HepG2 (cell line): ENCODE measurements at regions not wholly inside any gene's neighbourhood (a gene's known extent, or its start where the extent isn't known, plus 50 kb on each side); places are given as distances from the start of the nearest gene placed in this dataset.

Experiments
- ATAC-seq: fragments of 200-7000 bp; cut with Tn5 transposase; 3 replicates; pipeline ENCODE4 v1.9.1; 2020; ENCODE audit warnings: mild to moderate bottlenecking, moderate library complexity
- BruUV-seq: library from RNA; stranded (reverse); fragments of 400-500 nt; replicated peaks from 2 replicates; lab custom pipeline; 2021; lab: Mats Ljungman, UMichigan
- CTCF ChIA-PET: fragments of 300-600 bp; formaldehyde crosslinking; extraction: SDS; loops from one replicate; lab custom pipeline; 2021; ENCODE audit warnings: low total read pairs, inconsistent platforms, low intra/inter-chr PET ratio; lab: Yijun Ruan, JAX
- POLR2A ChIA-PET: fragments of 350-600 bp; sonication (Branson Sonifier 250); formaldehyde crosslinking; loops from one replicate; lab custom pipeline; 2020; ENCODE audit warnings: antibody characterized with exemption, inconsistent platforms; lab: Yijun Ruan, JAX
- DNase-seq: peaks from one replicate; pipeline ENCODE4 v3.0.0-alpha.2; 2015; ENCODE audit warnings: low spot score
- FAIRE-seq: peaks from 3 replicates; lab custom pipeline; 2011; peaks lifted over from hg19 to GRCh38; lab: Jason Lieb, UNC
- H2AFZ ChIP-seq: one replicate; pipeline ENCODE4 v1.6.1; 2011; ENCODE audit warnings: low read length, inconsistent platforms
- H3K27ac ChIP-seq: fragments of 300-600 bp; 3 replicates; pipeline ENCODE4 v1.8.0; 2011; ENCODE audit warnings: mixed run types, mild to moderate bottlenecking, mixed read lengths, low read length, inconsistent platforms; ENCODE audit not compliant: insufficient read depth; ENCODE audit errors: extremely low read length
- H3K27me3 ChIP-seq, 2 experiments: fragments of 200-600 bp in 1 of 2; 2 replicates in 1 of 2; 3 replicates in 1 of 2; pipeline versions ENCODE4 v1.6.0 to v1.8.0; 2011; ENCODE audit warnings: low read length in 2 of 2, mild to moderate bottlenecking in 2 of 2, moderate library complexity in 2 of 2, inconsistent platforms in 1 of 2; ENCODE audit not compliant: insufficient read depth in 2 of 2, control insufficient read depth in 1 of 2
- H3K36me3 ChIP-seq, 2 experiments: fragments of 200-600 bp in 1 of 2; replicated peaks in 1 of 2; 2 replicates in 1 of 2; 3 replicates in 1 of 2; pipeline versions ENCODE4 v1.5.1 to v1.8.0; 2011; ENCODE audit warnings: low read length in 2 of 2, inconsistent platforms in 1 of 2; ENCODE audit not compliant: insufficient read depth in 2 of 2, control insufficient read depth in 1 of 2
- H3K4me1 ChIP-seq: 2 replicates; pipeline ENCODE4 v1.5.1; 2012; ENCODE audit warnings: low read length, inconsistent platforms; ENCODE audit not compliant: insufficient read depth
- H3K4me2 ChIP-seq: 2 replicates; pipeline ENCODE4 v1.6.0; 2011; ENCODE audit warnings: low read depth, low read length, inconsistent platforms
- H3K4me3 ChIP-seq, 3 experiments: fragments of 200-600 bp in 1 of 3; sonication (generic), shearing (Covaris generic) in 1 of 3; replicated peaks in 1 of 3; 2 replicates each; pipeline ENCODE4 v1.5.1; 2011 to 2016; ENCODE audit warnings: low read length in 3 of 3, inconsistent platforms in 2 of 3, low read depth in 2 of 3, mild to moderate bottlenecking in 2 of 3, control low read depth in 1 of 3, mixed read lengths in 1 of 3; ENCODE audit not compliant: insufficient read depth in 1 of 3
- H3K79me2 ChIP-seq: one replicate; pipeline ENCODE4 v1.6.1; 2011; ENCODE audit warnings: low read length, inconsistent platforms; ENCODE audit not compliant: insufficient read depth
- H3K9ac ChIP-seq: 2 replicates; pipeline ENCODE4 v1.6.0; 2011; ENCODE audit warnings: mild to moderate bottlenecking, low read depth, low read length, inconsistent platforms; ENCODE audit not compliant: insufficient read depth
- H3K9me3 ChIP-seq: 2 replicates; pipeline ENCODE4 v1.5.1; 2012; ENCODE audit warnings: mild to moderate bottlenecking, low read length
- H4K20me1 ChIP-seq: 2 replicates; pipeline ENCODE4 v1.6.0; 2011; ENCODE audit warnings: inconsistent platforms, mild to moderate bottlenecking, low read length, moderate library complexity; ENCODE audit not compliant: insufficient read depth
- NCOA5 ChIP-seq: sonication (generic); formaldehyde crosslinking; IDR thresholded peaks from 2 replicates; pipeline ENCODE4 v1.4.0; 2020; ENCODE audit warnings: missing genetic modification reagents
- YEATS4 ChIP-seq: sonication (generic); formaldehyde crosslinking; IDR thresholded peaks from 2 replicates; pipeline ENCODE4 v1.4.0; 2020; ENCODE audit warnings: missing genetic modification reagents, borderline replicate concordance
- ZSCAN31 ChIP-seq: sonication (generic); formaldehyde crosslinking; IDR thresholded peaks from 2 replicates; pipeline ENCODE4 v1.5.0; 2020; ENCODE audit warnings: low read depth, mild to moderate bottlenecking, missing genetic modification reagents
- in situ Hi-C: cut with HindIII; loops from 2 replicates; pipeline ENCODE4 v1.10.0; 2017; ENCODE audit warnings: low pct_unique_long_range_greater_than_20kb; ENCODE audit not compliant: extremely low pct_ligation_motif_present
- intact Hi-C: fragments of 100-400 bp; cut with micrococcal nuclease; formaldehyde crosslinking; loops from one replicate; pipeline ENCODE4 v1.10.0; 2022; ENCODE audit not compliant: unreplicated experiment
- TF ChIP-seq, protein P1 (sequence below): sonication (generic); formaldehyde crosslinking; IDR thresholded peaks from 2 replicates; pipeline ENCODE4 v1.4.0; 2020; ENCODE audit warnings: missing genetic modification reagents, borderline replicate concordance
- TF ChIP-seq, protein P2 (sequence below): sonication (generic); formaldehyde crosslinking; IDR thresholded peaks from 2 replicates; pipeline ENCODE4 v1.4.0; 2020; ENCODE audit warnings: missing genetic modification reagents; ENCODE audit errors: not compliant biosample characterization

GRCh38 chr18:34131006-34131405, 93.7 kb downstream of the NOL4 start (continued):
- TF ChIP-seq, protein P1, sequence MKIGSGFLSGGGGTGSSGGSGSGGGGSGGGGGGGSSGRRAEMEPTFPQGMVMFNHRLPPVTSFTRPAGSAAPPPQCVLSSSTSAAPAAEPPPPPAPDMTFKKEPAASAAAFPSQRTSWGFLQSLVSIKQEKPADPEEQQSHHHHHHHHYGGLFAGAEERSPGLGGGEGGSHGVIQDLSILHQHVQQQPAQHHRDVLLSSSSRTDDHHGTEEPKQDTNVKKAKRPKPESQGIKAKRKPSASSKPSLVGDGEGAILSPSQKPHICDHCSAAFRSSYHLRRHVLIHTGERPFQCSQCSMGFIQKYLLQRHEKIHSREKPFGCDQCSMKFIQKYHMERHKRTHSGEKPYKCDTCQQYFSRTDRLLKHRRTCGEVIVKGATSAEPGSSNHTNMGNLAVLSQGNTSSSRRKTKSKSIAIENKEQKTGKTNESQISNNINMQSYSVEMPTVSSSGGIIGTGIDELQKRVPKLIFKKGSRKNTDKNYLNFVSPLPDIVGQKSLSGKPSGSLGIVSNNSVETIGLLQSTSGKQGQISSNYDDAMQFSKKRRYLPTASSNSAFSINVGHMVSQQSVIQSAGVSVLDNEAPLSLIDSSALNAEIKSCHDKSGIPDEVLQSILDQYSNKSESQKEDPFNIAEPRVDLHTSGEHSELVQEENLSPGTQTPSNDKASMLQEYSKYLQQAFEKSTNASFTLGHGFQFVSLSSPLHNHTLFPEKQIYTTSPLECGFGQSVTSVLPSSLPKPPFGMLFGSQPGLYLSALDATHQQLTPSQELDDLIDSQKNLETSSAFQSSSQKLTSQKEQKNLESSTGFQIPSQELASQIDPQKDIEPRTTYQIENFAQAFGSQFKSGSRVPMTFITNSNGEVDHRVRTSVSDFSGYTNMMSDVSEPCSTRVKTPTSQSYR (CRISPR knock-in tag): no peak
- TF ChIP-seq, protein P2, sequence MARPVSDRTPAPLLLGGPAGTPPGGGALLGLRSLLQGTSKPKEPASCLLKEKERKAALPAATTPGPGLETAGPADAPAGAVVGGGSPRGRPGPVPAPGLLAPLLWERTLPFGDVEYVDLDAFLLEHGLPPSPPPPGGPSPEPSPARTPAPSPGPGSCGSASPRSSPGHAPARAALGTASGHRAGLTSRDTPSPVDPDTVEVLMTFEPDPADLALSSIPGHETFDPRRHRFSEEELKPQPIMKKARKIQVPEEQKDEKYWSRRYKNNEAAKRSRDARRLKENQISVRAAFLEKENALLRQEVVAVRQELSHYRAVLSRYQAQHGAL: no peak
- TF ChIP-seq NCOA5 (CRISPR knock-in tag): no peak
- TF ChIP-seq, all 625 proteins: peak for 0

GRCh38 chr18:34128436-34128835, 96.3 kb downstream of the NOL4 start:
- no TSS peak for BruUV-seq
- Histone ChIP-seq H3K4me2 (no peak overlapping the region), H2AFZ (no peak overlapping the region), H3K9ac (no peak overlapping the region), H3K4me3 (no peak overlapping the region), H3K9me3 (no peaks in the 10 kb centered on the region), H4K20me1 (no peaks in the 10 kb centered on the region), H3K27me3 (no peaks in the 10 kb centered on the region; a peak in 1 of 5 replicates), H3K79me2 (no peaks in the 10 kb centered on the region), H3K4me1 (no peaks in the 10 kb centered on the region), H3K36me3 (no peaks in the 10 kb centered on the region), H3K27ac (no peak overlapping the region)
- POLR2A ChIA-PET: no interaction called here
- DNase-seq (no peak), ATAC-seq (no peak), FAIRE-seq (no peak)
- in situ Hi-C loops (no loop called here), intact Hi-C loops (no loop called here)
- CTCF ChIA-PET: no interaction called here
- TF ChIP-seq YEATS4: no peak
- no peak for TF ChIP-seq ZSCAN31 (CRISPR knock-in tag)
